ENCODE measurements at regions not wholly inside any gene's neighbourhood (a gene's known extent, or its start where the extent isn't known, plus 50 kb on each side); places are given as distances from the start of the nearest gene placed in this dataset.

DNA sequence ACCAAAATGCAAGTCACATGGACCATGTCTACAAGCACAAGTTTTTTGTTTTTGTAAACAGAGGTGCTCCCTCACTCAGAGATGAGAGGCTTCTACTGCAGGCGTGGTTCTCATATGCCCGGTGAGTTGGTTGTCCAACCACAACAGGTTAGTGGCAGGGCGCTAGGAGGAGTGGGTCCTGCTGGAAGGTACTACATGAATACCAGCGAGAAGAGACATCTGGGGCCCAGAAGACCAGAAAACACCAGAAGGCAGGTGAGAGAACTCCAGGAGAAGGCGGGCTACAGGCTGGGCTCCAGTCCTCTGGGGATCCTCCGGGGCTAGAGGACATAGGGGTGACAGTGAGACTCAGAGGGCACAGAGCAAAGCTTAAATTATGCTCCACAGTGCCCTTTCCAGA is 366.5 kb downstream of the MATN1 start:
- no peak for DNase-seq

GRCh38 chr1:30354410-30354809 is 369.0 kb downstream of the MATN1 start:
- DNase-seq, result no peak

DNA sequence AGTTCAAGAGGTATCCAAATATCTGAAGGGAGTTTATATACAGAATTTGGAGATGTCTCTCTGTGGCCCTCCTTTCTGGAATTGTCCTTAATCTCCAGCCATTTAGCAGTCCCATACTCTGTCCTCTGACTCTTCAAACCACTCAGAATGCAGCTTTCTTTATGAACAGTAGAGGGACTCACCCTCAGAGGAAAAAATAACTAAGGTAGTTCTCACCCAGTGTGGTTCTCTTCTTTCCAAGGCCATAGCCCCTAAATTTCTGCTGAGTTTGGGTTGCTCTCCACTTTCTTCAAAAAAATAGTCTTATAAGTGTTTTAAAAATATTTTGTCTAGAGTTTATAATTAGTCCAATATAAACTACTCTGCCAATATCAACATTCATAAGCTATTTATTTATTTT is 369.7 kb downstream of the MATN1 start:
- DNase-seq, result no peak

DNA sequence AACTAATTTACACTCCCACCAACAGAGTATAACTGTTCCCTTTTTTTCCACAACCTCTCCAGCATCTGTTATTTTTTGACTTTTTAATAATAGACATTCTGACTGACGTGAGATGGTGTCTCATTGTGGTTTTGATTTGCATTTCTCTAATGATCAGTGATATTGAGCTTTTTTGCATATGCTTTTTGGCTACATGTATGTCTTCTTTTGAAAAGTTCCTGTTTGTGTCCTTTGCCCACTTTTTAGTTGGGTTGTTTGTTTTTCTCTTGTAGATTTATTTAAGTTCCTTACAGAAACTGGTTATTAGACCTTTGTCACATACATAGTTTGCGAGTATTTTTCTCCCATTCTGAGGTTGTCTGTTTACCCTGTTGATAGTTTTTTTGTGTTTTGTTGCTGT is 375.2 kb downstream of the MATN1 start:
- no peak for DNase-seq

DNA sequence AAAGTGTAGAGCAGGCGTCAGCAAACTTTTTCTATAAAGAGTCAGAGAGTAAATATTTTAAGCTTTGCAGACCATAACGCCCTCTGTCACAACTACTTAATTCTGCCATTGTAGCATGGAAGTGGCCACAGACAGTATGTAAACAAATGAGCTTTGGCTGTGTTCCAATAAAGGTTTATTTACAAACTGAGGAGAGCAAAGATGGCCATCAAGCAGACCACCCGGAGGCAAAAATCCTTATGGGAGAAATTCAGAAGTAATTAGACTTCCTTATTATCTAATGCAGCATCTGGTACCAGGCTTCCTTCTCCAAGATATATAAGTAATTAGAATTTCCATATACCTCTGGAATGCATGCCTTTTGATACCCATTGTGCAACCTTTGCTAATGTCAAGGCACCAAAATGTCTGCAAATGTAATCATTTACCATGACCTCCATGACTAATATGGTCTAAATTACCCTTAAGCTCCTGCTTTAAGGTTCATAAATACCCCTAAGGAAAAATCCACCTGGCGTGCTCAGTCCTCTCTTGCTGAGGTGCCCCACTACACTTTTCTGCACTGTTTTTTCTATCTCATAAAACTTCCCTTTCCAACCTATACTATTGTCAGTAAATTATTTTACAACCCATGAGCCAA is 377.8 kb downstream of the MATN1 start:
- no peak for DNase-seq

DNA sequence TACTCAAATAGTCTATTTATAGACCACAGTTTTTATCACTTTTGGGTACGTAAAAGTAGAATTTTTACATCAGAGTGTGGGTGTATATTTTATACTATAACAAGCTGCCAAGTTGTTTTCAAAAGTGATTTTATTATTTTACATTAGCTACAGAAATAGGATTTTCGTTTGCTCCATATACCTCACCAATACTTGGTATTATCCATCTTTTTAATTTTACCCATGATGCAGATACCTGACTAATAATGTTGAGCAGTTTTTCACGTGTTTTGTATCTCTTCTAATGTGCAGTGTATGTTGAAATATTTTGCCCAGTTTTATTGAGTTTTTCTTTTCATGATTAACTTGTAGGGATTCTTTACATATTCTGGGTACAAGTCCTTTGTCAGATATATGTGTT is 379.8 kb downstream of the MATN1 start:
- no peak for DNase-seq

DNA sequence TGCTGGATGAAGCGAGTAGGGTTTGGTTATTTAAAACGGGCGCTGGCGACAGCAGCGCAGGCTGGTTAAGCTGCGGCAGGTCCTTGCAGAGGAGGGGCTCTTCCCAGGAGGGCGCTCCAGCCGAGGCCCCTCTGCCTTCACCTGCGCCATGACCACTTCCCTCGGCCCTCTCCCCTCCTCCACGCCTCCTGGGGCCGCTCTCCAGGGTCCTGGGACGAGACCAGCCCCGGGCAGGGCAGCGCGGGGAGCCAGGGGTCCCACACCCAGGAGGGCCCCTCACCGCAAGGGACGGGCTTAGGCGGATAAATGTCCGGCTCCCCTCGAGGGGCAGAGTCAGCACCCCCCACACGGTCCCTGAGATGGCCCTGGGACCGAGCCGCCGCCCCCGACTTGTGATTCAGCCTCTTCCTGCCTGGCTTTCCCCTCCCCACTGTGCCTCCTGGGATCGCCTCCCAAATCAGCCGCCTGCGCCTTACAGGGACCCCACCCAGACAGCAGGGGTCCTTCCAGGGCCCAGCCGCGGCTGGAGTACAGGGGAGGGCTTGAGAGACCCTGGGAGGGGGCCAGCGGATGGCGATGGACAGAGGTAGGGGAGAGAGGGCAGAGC is 380.7 kb downstream of the MATN1 start:
- no peak for DNase-seq

- no peak for DNase-seq
Measured at GRCh38 chr1:30340934-30341333, 382.5 kb downstream of the MATN1 start.

DNA sequence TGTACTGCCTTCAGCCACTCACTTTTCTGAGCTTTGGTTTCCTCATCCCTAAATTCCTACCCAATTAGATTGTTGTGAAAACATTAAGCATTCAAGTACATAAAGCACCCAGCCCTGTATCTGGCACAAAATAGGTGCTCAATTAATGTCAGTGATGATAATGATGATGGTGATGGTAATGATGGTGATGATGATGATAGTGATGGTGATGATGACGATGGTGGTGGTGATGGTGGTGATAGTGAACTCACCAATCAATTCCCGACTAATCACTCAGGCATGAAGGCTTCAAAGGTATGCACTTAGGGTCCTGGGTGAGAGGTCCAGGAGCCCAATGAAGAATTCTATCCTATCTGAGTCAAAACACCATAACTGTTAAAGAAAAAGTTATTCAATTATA is 383.5 kb downstream of the MATN1 start:
- DNase-seq, result no peak

GRCh38 chr1:30338765-30339164 is 384.6 kb downstream of the MATN1 start:
- no peak for DNase-seq

GRCh38 chr1:30337324-30337620 is 386.1 kb downstream of the MATN1 start:
- no peak for DNase-seq

- DNase-seq, result no peak
Measured at GRCh38 chr1:30336550-30337323, 386.6 kb downstream of the MATN1 start.

DNA sequence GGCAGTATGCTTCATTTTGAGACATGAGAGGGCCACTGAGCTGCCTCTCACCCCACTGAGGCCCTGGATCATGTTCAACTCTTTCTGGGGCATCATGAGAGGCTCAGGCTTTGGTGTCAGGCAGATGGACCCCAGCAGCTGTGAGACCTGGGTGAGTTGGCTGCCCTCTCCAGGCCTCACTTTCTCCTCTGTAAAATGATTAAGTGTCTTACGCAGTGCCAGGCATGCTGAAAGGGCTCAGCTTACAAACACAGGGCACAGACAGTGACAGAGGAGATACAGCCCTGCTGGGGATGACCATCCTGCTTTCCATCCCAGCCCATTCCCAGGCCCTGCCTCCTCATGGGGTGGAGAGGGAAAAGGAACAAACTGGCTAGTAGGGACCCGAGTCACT is 387.4 kb downstream of the MATN1 start:
- no peak for DNase-seq

DNA sequence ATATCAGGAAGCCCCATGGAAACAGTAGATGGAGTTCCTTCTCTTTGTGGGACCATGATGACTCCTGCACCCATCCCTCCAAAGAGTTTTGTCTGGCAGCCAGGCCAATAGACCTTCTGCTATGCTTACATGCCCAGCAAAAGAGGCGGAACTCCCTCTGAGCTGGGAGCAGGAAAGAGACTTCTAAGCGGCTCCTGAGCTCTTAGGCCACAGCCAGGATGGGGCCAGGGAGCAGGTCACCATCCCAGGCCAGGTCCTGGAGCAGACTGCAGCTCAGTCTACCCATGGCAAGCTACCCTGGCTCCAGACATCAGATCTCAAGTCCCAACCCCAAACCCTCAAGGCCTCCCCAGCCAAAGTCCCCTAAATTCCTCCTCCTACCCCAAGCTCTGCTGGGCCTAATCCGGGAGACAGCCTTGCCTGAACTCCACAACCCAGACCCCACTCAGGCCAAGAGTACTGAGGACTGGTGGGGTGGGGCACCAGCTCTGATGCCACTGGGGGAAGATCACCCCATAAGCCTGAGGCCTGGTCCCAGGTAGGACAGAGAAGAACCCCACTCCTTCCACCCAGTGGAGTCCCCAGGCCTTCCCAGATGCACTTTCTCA is 387.9 kb downstream of the MATN1 start:
- no peak for DNase-seq

DNA sequence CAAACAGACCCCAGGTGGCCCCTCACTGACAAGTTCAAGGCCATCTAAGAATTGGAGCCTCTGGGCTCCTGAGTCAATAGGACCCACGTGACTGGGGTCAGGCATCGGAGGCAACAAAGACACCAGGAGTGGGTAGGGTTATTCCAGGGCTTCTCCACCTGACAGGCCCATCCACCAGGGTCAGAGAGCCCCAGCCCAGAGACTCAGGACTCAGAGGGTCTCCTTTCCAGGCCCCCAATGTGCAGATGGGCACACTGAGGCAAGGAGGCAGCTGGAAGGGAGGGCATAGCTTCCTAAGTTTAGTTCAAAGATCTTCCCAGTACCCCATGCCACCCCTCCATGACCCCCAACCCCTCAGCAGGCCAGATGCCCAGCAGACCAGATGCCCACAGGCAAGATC is 388.6 kb downstream of the MATN1 start:
- no peak for DNase-seq

DNA sequence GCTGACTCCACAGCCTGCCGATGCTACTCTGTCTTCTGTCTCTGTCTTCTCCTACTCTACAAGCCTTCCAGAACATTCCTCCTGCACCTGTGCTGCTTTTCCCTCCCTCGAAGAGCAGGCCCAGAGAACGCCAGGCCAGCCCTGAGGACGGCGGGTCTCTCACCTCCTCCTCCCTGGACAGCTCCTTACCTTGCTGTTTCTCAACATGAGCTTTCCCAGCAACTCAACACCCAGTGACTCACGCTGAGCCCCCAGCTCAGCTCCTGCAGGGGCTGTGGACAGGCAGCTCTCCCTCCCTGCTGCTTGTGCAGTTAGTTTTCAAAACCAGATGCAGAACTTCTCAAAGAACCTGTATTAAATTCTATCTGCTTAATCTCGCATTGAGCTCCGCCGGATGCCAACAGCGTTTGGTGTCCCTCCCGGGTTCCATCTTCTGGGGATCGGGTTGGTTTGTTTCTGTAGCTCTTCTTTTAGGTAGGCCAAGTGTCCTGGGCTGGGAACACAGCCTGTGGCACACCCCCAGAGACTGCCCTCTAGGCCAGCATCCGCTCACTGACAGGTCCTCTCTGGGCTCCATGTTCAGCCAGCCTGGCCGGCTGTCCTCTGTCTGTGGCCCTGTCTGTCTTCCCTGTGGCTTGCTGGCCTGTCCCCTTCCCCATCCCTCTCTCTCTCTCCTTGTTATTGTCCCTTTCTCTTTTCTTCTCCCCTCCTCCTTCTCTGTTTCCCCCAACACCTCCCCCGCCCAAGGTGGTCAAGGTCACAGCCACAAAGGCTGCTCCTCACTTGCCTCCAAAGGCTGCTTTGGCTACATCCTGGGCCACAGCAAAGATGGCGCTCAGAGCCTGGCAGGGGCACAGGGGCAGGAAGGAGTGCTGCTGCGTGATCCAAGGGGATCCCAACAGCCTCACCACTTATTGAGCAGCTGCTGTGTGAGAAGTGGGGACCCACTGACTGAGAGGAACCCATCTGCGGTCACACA is 391.0 kb downstream of the MATN1 start:
- no peak for DNase-seq

DNA sequence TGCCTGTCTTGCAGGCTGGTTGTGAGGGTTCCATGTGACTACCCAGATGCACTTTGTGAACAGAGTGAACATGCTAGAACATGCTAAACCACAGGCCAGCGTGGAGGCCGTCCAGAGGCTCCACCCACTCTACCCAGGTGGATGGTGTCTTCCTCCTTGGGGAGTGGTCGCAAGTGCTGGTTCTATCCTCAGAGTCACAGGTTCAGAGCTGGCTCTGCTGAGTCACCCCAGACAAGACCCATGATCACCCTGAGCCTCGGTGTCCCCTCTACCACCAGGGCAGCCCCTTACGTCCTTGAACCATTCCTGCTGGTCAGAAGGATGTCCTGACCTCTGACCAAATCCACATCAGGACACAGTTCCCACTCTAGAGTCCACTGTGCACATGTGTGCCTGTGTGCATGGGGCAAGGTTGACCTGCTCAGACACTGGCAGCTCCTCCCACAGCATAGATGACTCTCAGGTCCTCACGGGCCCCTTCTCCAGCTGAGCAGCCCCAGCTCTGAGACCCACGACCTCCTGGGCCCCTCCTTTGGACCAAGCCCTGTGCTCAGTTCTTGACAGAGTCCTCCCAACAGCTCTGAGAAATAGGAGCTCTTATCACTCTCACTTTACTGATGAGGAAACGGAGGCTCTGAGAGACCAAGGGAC is 391.8 kb downstream of the MATN1 start:
- DNase-seq, result no peak

GRCh38 chr1:30330644-30331043 is 392.7 kb downstream of the MATN1 start:
- DNase-seq, result no peak

DNA sequence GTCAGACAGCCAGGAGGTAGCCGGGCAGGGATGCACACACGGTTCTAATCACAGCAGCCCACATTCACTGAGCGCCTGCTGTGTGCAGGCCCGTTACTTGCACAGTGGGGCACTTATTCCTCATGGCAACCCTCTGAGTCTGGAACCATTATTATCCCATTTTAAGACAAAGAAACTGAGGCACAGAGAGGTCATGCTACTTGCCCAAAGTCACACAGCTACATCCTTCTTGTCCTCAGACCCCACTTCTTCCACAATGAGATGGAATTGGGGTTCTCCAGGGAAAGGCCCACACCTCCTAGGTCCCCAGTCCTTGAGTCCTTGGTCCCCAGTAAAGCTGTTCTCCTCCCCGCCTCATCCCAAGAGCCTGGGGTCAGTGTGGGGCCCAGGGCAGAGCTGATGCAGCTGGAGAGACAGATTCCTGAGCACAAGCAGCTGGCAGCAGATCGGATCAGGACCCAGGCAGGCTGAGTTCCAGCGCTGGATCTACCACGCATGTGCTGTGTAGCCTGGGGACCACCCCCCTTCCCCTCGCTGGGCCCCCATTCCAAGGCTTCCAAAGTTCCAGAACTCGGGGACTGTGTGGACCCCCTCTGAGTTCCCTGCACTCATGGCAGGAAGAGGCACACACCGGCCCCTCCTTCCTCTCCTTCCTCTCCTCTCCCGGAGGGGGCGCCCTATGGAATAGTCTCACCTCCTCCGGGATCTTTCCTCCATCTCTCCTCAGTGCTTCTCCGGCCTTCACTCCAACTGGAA is 393.4 kb downstream of the MATN1 start:
- no peak for DNase-seq

DNA sequence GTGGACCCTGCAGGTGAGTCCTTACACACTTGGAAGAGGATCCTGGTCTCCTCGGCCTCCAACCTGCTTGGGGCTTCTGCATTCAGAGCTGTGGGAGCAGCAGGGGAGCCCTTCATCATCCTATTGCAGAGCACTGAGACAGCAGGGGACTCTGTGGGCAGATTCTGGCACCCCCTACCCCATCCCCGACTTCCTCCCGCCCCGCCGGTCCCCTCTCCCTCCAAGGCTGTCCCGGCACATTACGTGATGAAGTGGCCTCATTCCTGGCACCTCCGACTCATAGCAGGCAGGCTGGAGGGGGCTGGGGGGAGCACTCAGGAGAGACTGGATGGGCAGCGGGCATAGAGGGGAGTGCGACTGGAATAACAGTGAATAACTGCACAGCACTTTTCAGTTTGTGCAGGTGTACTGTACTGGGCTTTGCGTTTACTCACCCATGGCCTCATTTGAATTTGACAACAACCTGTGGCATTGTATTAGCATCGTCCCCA is 394.1 kb downstream of the MATN1 start:
- DNase-seq, result no peak

Data from inflammatory macrophage (primary cell).